ENCODE measurements at regions not wholly inside any gene's neighbourhood (a gene's known extent, or its start where the extent isn't known, plus 50 kb on each side); places are given as distances from the start of the nearest gene placed in this dataset.

- in situ Hi-C loops (cut with MboI; ENCODE audit: low pct_unique_long_range_greater_than_20kb in 2 of 9, low sequenced_read_pairs in 9 of 9, unreplicated experiment in 9 of 9): no loop called here
- no peaks in the 10 kb centered on the region for H3K4me1 ChIP-seq (replicated peaks in 1 of 2)
- H3K4me3 ChIP-seq: no peak overlapping the region
- 0 to 100% (median 20%) methylated on average over 1 to 2 of the region's 2 CpGs; no CpG with 5 or more reads in 3 of the 10 experiments for WGBS, 10 experiments
- no peak for ATAC-seq (replicated peaks in 6 of 8)
- no peak overlapping the region for H3K27ac ChIP-seq
These were observed 99.4 kb downstream of the SST start for GRCh38 chr3:187570776-187571175.

DNA sequence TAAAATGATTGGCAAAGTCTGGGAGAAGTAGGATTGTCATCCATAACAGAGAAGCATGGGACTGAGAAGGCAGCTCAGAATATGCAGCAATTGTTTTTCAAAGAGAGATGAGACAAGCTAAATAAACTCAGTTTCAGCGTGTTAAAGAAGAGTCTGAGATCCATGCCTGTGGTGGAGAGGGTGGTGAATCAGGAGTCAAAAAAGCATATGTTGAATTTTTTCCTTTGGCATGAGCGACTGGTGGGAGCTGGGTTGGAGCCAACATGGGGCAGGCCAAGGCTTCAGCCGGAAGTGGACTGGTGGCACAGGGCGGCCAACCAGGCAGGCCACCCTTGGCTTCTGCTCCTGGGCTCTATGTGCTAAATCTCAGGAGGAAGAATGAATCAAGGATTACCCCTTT is 102.0 kb downstream of the SST start:
- Histone ChIP-seq H3K27ac (no peak overlapping the region), H3K4me1 (replicated peaks in 1 of 2) (no peaks in the 10 kb centered on the region), H3K4me3 (no peak overlapping the region)
- ATAC-seq (replicated peaks in 6 of 8): no peak
- 40 to 100% (median 93%) methylated on average over 1 to 3 of the region's 4 CpGs; no CpG with 5 or more reads in 5 of the 10 experiments for WGBS, 10 experiments
- in situ Hi-C loops (cut with MboI; ENCODE audit: low pct_unique_long_range_greater_than_20kb in 2 of 9, low sequenced_read_pairs in 9 of 9, unreplicated experiment in 9 of 9): no loop called here

DNA sequence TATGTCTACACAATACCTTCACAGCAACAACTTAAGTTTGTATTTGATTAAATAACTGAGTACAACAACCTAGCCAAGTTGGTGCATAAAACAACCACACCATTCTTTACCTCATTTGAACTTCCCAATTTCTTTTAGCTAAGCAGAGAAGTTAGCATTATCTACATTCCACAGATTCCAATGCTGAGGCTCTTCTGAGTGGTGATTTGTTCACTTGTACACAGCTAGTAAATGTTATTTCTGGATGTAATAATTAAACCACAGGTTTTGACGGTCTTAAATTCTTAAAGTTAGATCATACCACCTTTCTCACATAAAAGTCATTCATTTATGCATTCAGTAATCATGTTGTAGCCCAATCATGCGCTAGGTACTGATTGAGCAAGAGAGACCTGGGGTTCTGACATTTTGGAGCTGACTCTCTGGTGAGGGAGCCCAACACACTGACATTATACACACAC is 102.5 kb downstream of the SST start:
- Histone ChIP-seq H3K4me3 (no peak overlapping the region), H3K4me1 (replicated peaks in 1 of 2) (no peaks in the 10 kb centered on the region), H3K27ac (no peak overlapping the region)
- in situ Hi-C loops (cut with MboI; ENCODE audit: low pct_unique_long_range_greater_than_20kb in 2 of 9, low sequenced_read_pairs in 9 of 9, unreplicated experiment in 9 of 9): no loop called here
- 0 to 87% (median 38%) methylated on average over 1 to 2 of the region's 2 CpGs; no CpG with 5 or more reads in 1 of the 10 experiments for WGBS, 10 experiments
- no peak for ATAC-seq (replicated peaks in 6 of 8)

- no peaks in the 10 kb centered on the region for H3K4me1 ChIP-seq (replicated peaks in 1 of 2)
- no peak overlapping the region for H3K4me3 ChIP-seq
- in situ Hi-C loops (cut with MboI; ENCODE audit: low pct_unique_long_range_greater_than_20kb in 2 of 9, low sequenced_read_pairs in 9 of 9, unreplicated experiment in 9 of 9): no loop called here
- 0 to 77% methylated on average over 1 to 2 of the region's 2 CpGs; no CpG with 5 or more reads in 8 of the 10 experiments for WGBS, 10 experiments
- H3K27ac ChIP-seq: no peak overlapping the region
- ATAC-seq (replicated peaks in 6 of 8): no peak
These were observed 103.2 kb downstream of the SST start for GRCh38 chr3:187567021-187567420.

GRCh38 chr3:187565701-187566100 is 104.5 kb downstream of the SST start:
- ATAC-seq (replicated peaks in 6 of 8): no peak
- Histone ChIP-seq H3K27ac (no peak overlapping the region), H3K4me3 (no peak overlapping the region), H3K4me1 (replicated peaks in 1 of 2) (no peaks in the 10 kb centered on the region)
- WGBS, 10 experiments: 72 to 100% (median 89%) methylated on average over 1 to 5 of the region's 5 CpGs; no CpG with 5 or more reads in 3 of the 10 experiments
- in situ Hi-C loops (cut with MboI; ENCODE audit: low pct_unique_long_range_greater_than_20kb in 2 of 9, low sequenced_read_pairs in 9 of 9, unreplicated experiment in 9 of 9): no loop called here

DNA sequence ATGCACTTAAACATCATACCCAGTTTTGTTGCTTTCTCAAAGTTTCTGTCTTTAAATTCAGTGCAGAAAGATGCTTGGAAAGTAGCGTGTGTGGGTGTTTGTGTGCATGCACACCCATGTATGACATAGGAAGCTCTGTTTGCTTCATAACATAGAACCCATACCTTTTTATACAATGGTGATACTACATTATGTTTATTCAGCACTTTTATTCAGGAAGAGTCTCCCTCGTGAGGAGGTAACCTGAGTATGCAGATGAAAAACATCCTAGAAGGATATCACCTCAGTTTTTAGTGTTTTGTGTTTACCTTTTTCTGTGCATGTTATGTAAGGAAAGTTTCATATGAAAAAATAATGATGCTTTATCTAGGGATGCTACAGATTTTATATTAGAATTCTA is 111.2 kb downstream of the SST start:
- Histone ChIP-seq H3K4me3 (no peak overlapping the region), H3K4me1 (replicated peaks in 1 of 2) (no peaks in the 10 kb centered on the region), H3K27ac (no peak overlapping the region)
- no peak for ATAC-seq (replicated peaks in 6 of 8)
- in situ Hi-C loops (cut with MboI; ENCODE audit: low pct_unique_long_range_greater_than_20kb in 2 of 9, low sequenced_read_pairs in 9 of 9, unreplicated experiment in 9 of 9): no loop called here
- WGBS, 10 experiments: 0 to 100% (median 81%) methylated on average over 1 to 2 of the region's 2 CpGs

DNA sequence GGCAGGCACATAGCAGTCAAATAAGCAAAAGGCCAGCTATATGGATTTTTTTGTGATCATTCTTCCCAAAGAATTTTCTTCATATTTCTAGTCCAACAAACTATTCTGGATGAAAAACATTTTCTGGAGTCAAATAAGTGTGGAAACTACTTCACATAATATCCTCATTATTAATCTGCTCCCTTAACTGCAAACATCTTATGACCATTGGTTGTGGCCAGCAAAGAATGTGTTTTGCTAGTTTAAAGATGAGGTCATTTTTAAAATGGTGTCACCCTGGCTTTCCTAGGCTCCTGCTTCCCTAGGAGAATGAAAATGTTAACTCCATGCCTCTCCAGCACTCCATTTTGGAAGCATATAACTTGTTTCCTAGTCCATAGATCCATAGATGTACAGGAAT is 118.8 kb downstream of the SST start:
- H3K27ac ChIP-seq: no peak overlapping the region
- no peak for ATAC-seq (replicated peaks in 6 of 8)
- H3K4me3 ChIP-seq: no peak overlapping the region
- in situ Hi-C loops (cut with MboI; ENCODE audit: low pct_unique_long_range_greater_than_20kb in 2 of 9, low sequenced_read_pairs in 9 of 9, unreplicated experiment in 9 of 9): no loop called here
- no peaks in the 10 kb centered on the region for H3K4me1 ChIP-seq (replicated peaks in 1 of 2)

- 17 to 100% (median 100%) methylated on average over 1 of the region's 1 CpG; no CpG with 5 or more reads in 6 of the 10 experiments for WGBS, 10 experiments
- H3K27ac ChIP-seq: no peak overlapping the region
- H3K4me1 ChIP-seq (replicated peaks in 1 of 2): no peaks in the 10 kb centered on the region
- no peak overlapping the region for H3K4me3 ChIP-seq
- ATAC-seq (replicated peaks in 6 of 8): no peak
- in situ Hi-C loops (cut with MboI; ENCODE audit: low pct_unique_long_range_greater_than_20kb in 2 of 9, low sequenced_read_pairs in 9 of 9, unreplicated experiment in 9 of 9): no loop called here
These were observed 119.7 kb downstream of the SST start for GRCh38 chr3:187550446-187550845.

DNA sequence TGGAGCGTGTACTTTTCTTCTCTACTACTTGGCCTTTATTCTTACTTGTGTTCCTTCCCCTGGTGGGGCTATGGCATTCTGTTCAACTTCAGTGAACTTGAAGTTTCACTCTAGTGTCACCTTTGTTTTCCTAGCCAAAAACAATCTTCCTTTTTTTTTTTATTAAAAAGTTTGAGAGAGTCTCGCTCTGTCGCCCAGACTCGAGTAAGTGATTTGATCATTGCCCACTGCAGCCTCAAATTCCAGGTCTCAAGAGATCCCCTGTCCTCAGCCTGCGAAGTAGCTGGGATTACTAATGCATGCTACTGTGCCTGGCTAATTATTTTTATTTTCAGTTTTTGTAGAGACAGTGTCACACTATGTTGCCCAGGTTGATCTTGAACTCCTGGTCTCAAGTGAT is 124.8 kb downstream of the SST start:
- no peak overlapping the region for H3K27ac ChIP-seq
- in situ Hi-C loops (cut with MboI; ENCODE audit: low pct_unique_long_range_greater_than_20kb in 2 of 9, low sequenced_read_pairs in 9 of 9, unreplicated experiment in 9 of 9): no loop called here
- no peaks in the 10 kb centered on the region for H3K4me1 ChIP-seq (replicated peaks in 1 of 2)
- ATAC-seq (replicated peaks in 6 of 8): no peak
- WGBS, 10 experiments: 57 to 100% (median 91%) methylated on average over 1 to 5 of the region's 5 CpGs
- no peak overlapping the region for H3K4me3 ChIP-seq

DNA sequence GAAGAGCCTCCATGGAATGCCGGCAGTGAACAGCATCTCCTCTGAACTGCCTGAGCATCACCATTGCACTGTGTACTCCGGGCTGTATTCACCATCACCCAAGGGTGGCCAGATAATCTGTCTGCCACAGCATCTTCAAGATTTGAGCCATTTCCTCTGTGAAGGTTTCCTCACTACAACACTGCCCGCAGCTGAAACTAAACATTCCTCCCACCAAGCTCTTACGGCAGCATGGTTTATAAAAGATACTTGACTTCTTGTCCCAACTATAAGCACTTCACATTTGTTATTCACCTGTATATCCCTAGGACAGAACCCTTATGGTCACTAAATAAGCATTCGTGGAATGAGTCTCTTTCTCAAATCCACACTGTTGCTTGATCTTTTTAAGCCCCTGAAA is 125.9 kb downstream of the SST start:
- 53 to 100% (median 88%) methylated on average over 1 to 4 of the region's 5 CpGs; no CpG with 5 or more reads in 4 of the 10 experiments for WGBS, 10 experiments
- in situ Hi-C loops (cut with MboI; ENCODE audit: low pct_unique_long_range_greater_than_20kb in 2 of 9, low sequenced_read_pairs in 9 of 9, unreplicated experiment in 9 of 9): no loop called here
- no peak overlapping the region for H3K27ac ChIP-seq
- H3K4me1 ChIP-seq (replicated peaks in 1 of 2): no peaks in the 10 kb centered on the region
- ATAC-seq (replicated peaks in 6 of 8): no peak
- H3K4me3 ChIP-seq: no peak overlapping the region

- H3K4me1 ChIP-seq (replicated peaks in 1 of 2): no peaks in the 10 kb centered on the region
- in situ Hi-C loops (cut with MboI; ENCODE audit: low pct_unique_long_range_greater_than_20kb in 2 of 9, low sequenced_read_pairs in 9 of 9, unreplicated experiment in 9 of 9): no loop called here
- no peak overlapping the region for H3K27ac ChIP-seq
- ATAC-seq (replicated peaks in 6 of 8): no peak
- whole genome bisulfite sequencing, 10 experiments: 0 to 63% (median 60%) methylated on average over 1 to 3 of the region's 6 CpGs; no CpG with 5 or more reads in 4 of the 10 experiments
- H3K4me3 ChIP-seq: no peak overlapping the region
These were observed 129.3 kb downstream of the SST start for GRCh38 chr3:187540847-187541246.

- no peak overlapping the region for H3K4me3 ChIP-seq
- WGBS, 10 experiments: 8 to 100% (median 71%) methylated on average over 1 to 6 of the region's 6 CpGs; no CpG with 5 or more reads in 2 of the 10 experiments
- no peaks in the 10 kb centered on the region for H3K4me1 ChIP-seq (replicated peaks in 1 of 2)
- no peak for ATAC-seq (replicated peaks in 6 of 8)
- H3K27ac ChIP-seq: no peak overlapping the region
- in situ Hi-C loops (cut with MboI; ENCODE audit: low pct_unique_long_range_greater_than_20kb in 2 of 9, low sequenced_read_pairs in 9 of 9, unreplicated experiment in 9 of 9): no loop called here
These were observed 134.0 kb downstream of the SST start for GRCh38 chr3:187536185-187536584.

- H3K27ac ChIP-seq: no peak overlapping the region
- no peaks in the 10 kb centered on the region for H3K4me1 ChIP-seq (replicated peaks in 1 of 2)
- 18 to 81% (median 64%) methylated on average over 1 to 6 of the region's 6 CpGs for WGBS, 10 experiments
- H3K4me3 ChIP-seq: no peak overlapping the region
- in situ Hi-C loops (cut with MboI; ENCODE audit: low pct_unique_long_range_greater_than_20kb in 2 of 9, low sequenced_read_pairs in 9 of 9, unreplicated experiment in 9 of 9): no loop called here
- no peak for ATAC-seq (replicated peaks in 6 of 8)
These were observed 136.4 kb downstream of the SST start for GRCh38 chr3:187533797-187534196.

GRCh38 chr3:187531831-187532230 is 138.4 kb downstream of the SST start:
- Histone ChIP-seq H3K27ac (no peak overlapping the region), H3K4me1 (replicated peaks in 1 of 2) (no peaks in the 10 kb centered on the region), H3K4me3 (no peak overlapping the region)
- WGBS, 10 experiments: 0 to 100% (median 83%) methylated on average over 1 to 2 of the region's 2 CpGs
- no peak for ATAC-seq (replicated peaks in 6 of 8)
- in situ Hi-C loops (cut with MboI; ENCODE audit: low pct_unique_long_range_greater_than_20kb in 2 of 9, low sequenced_read_pairs in 9 of 9, unreplicated experiment in 9 of 9): no loop called here

Data from motor neuron (in vitro differentiated cells).